HG03103 (cell line): ENCODE measurements at regions not wholly inside any gene's neighbourhood (a gene's known extent, or its start where the extent isn't known, plus 50 kb on each side); places are given as distances from the start of the nearest gene placed in this dataset.
"Not testable (repeated sequence)": the region's sequence is repeated elsewhere in the genome, so short reads cannot be mapped to it uniquely, and the experiment has no call there.

Experiments used
- ATAC-seq: cut with Tn5 transposase; IDR thresholded peaks from one replicate; pipeline ENCODE4 v1.9.1; 2021; ENCODE audit warnings: low read depth; ENCODE audit not compliant: unreplicated experiment

DNA sequence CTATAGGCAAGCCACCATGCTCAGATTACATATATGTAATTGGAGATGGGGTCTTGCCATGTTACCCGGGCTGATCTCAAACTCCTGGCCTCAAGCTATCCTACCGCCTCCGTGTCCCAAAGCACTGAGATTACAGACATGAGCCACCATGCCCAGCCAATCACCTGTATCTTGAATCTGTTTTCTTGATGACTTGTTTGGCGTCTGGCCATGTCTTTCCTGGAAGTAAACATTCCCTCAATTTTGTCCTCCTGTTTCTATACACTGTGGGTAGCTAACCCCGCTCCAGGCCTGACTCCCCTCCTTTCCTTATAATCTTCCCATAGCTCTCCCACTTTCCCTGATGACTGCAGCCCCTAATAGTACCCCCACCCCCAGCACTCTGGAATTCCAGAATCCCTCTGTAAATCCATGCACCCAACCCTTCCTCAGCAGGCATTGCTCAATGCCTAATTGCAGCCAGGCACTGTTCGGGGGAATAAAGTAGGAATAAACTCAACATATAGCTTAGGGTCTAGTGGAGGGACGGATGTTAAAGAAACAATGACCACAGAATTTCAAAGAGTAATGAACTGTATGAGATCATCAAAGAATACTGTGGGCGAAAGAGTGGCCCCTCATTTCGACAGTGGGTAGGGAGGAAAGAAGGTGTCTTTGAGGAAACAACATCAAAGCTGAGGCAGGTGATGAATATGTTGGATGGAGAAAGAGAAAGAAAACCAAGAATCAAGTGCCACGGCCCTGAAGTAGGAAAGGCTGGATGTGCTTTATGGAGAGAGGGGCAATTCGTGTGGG is 161.5 kb downstream of the ADSS2 start:
- no peak for ATAC-seq

DNA sequence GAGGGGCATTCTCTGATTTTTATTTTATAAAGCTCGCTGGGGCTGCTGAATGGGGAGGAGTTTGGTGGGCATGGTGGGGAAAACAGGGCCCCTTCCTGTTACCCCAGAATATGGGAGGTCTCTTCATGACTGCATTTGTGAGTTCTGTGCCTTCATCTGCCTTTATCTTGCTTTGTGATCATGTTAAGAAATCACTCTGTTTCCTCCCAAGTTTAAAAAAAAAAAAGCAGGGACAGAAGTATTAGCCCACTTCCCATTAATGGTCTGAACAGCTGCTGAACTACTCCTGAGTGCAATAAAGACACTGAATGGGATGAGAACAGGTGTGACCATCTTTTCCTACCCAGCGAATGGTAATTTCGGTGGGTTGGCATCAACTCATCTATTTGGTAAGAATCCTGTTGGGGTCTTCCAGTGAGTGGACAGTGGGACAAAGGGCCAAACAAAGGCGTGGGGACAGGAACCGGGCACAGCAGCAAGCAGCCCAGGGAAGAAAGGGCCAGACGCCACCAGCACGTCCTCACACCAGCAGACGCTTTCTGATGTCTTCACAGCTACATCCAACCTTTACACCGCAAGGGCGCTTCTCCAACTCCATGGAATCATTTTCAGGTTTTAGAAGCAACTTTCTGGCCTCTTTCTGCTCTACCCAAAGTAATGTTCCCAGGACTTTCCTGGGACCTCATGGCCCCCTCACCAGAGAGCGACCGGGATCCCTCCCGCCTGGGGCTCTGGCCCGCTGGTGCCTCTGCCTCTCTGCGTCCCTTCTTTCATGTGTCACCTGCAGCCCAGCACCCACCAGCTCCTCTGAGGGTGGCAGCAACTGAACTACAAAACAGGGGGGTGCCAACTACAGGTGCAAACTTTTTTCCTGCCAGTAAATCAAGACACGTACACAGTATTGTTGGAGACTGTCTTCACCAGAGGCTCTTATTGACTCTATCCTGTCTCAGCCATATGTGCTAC is 160.2 kb downstream of the ADSS2 start:
- no peak for ATAC-seq

DNA sequence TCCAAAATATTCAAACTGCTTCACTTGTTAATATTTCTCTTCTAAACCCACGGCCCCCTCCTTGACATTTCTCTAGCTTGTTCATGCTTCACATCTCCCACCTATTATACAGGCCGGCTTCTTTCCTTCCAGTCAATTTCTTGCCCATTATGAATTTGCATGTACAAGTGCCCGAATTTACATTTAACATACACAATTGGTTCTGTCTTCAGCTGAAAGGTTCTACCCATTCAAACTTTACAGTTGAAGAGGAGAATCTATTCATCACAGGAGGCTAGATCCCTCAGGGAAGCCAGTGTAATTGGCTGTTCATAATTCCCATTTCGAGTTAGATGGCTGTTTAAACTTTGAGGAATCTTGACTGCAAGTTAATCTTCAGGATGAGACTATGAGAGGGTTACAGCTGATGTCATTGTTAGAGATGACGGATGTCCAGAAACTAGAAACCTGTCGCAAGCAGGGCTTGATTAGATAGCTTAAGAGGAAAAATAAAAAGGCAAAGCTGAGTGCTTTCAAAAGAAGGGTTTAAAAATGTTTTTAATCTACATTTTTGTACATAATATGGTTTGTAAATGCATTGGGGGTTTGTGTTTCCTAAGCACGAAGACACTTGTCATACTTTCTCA is 157.0 kb downstream of the ADSS2 start:
- no peak for ATAC-seq

DNA sequence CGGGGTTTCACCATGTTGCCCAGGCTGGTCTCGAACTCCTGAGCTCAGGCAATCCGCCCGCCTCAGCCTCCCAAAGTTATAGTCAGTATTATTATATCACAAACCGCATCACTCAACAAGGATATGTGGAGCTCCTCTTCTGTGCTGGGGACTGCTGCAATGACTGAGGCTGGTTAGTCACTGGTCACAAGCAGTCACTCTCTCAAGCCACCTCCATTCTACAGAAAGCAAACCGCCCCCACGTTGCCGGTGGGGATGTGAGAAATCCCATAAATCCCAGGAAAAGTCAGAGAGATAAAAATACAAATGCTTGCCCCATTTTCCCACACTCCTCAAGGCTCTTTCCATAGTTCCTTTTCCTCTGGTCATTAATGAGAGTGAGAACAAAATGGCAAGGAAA is 155.7 kb downstream of the ADSS2 start:
- no peak for ATAC-seq

DNA sequence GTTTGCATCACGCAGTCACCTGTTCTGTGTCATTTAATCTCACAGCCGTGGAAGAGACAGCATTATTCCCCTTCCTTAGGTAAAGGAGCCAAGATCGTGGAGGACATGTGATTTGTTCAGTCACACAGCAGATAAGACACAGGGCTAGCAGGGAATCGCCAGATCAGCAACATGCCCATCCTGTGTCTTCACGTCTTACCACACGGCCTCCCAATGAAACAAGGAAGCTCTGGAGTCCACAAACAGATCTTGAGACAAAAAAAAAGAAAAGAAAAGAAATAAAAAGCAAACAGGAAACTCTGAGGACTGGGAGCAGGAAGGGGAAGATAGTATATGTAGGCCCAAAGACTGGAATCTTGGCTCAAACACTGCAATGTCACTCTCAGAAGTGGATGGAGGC is 155.3 kb downstream of the ADSS2 start:
- ATAC-seq = no peak

DNA sequence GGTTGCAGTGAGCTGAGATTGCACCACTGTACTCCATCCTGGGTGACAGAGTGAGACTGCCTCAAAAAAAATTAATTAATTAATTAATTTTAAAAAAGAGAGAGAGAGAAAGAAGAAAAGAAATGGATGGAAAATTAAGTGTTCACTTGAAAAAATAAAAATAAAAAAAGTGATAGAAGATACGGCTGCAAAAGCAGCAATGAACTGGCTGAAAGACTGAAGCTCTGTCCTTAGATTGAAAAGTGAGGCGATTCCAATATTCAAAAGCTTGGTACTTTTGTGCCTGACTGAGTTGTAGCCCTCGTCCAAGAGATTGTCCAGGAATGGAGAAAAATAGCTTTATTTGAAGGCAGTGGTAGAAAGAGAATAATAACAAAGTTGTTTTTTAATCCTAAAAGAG is 154.6 kb downstream of the ADSS2 start:
- ATAC-seq = no peak

DNA sequence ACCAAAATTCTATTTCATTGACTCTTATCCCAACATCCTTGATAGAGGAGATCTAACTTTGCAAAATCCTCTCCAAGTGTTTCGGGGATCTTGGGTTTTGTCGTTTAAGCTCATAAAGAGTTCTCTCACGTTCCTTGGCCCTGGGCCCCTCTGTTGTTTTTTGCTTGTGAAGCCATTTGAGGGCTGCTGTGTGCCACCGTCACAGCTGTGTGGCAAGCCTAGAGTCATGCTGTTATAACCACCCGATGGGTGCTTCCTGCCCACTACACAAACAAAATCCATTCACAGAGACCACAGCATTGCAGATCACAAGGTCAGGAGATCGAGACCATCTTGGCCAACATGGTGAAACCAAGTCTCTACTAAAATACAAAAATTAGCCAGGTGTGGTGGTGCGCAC is 154.1 kb downstream of the ADSS2 start:
- no peak for ATAC-seq

DNA sequence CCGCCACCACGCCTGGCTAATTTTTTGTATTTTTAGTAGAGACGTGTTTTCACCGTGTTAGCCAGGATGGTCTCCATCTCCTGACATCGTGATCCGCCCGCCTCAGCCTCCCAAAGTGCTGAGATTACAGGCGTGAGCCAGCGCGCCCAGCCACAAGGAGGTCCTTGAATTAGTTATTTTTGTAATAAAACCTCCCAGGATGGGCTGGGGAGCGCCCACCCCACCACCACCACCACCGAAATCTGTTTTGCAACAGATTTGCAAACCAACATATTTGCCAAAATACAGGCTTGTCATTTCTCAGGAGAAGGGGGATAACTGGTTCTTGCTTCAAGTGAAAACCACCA is 151.7 kb downstream of the ADSS2 start:
- ATAC-seq = not testable (repeated sequence)

DNA sequence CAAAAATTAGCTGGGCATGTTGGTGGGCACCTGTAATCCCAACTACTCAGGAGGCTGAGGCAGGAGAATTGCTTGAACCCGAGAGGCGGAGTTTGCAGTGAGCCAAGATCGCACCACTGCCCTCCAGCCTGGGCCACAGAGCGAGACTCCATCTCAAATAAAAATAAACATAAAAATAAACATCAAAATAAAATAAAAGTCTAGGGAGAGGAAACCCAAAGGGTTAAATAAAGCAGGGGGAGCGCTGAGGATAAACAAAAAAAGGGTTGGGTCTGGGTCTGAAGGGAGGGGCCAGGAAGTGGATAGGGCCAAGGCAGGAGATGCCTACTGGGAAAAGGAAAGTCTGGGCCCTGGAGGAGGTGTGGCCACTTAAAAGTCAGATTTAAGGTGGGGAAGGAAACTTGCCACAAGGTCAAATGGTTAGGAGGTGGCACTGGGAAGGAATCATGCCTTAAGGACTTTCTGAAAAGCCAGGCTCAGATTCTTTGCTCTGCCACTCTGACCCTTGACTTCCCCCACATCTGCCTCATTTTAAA is 150.0 kb downstream of the ADSS2 start:
- no peak for ATAC-seq

DNA sequence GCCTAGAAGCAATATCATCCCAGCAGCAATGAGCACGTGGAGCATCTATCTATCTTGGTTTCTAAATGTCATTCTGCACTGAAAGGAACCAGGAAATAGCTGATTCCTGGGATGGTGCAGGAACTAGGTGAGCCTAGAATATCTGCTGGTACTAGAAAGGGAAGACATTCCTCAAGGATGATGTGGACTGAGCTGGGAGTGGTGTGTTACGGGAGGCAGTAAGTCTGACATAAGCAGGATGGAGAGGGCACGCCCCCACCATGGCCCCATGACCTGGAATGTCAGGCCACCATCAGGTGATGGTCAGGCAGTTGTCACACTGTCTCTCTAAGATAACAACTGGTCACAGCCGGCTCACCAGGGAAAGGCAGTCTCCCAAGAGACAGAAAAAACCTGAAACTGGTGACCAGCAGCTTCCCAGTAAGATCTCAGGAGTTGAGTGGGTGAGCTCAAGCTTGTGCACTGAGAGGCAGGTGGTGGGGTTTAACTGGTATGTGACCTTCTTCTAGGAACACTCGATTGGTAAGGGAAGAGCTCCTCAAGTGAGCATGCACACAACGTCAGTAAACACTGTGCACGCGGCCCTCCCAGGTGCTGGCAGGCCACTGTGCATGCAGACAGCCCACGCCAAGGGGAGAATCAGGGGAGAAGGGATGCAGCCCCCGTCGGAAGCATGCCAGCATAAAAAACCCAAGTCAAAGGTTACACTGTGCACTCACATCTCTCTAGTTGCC is 148.7 kb downstream of the ADSS2 start:
- no peak for ATAC-seq

DNA sequence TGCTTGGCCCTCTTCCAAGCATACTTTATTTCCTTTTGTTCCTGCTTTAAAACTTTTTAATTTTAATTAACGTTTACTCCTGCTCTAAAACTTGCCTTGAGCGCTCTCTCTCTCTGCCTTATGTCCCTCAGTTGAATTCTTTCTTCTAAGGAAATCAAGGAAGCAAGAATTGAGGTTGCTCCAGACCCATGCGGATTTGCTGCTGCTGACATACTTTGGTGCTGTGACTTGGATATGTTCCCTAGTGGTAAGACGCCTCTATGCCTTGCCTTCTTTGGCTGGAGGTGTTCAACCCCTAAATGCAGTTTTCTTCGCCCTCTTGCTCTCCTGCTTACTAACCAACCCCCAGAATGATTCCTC is 148.1 kb downstream of the ADSS2 start:
- no peak for ATAC-seq

DNA sequence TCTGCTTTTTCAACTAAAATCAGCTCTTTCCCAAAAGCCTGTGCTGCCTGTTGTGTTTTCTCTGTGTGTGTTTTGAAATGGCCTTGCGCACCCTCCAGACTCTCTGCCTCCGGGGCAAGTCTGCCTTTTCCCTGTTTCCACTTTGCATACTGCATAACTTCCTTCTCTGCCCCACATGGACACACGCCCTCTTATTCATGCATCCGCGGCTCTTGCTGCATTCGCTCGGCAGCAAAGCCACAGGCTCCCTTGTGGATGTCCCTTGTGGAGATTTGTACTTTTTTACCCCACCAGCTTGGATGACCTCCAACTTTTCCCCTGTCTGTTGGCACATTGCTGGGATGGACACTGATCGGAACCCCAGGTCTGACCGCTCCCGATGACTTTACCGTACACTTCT is 147.6 kb downstream of the ADSS2 start:
- no peak for ATAC-seq

DNA sequence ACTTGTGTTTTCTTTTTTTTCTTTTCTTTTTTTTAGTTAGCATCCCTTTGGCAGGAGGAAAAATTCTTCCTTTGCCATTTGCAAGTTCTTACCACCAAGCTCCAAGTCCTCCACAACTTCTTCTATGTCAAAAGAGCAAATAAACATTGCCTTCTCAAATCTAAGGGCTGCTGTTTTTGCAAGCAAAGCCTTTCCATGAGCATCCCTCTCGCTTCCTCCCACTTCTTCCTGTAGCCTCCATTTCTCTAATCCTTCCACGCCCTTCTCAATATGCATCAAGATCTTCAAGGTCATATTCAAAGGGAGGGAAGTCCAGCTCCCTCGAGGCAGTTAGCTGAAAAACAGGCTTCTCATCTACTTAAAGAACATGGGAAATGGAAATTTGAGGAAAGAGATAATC is 147.1 kb downstream of the ADSS2 start:
- no peak for ATAC-seq

DNA sequence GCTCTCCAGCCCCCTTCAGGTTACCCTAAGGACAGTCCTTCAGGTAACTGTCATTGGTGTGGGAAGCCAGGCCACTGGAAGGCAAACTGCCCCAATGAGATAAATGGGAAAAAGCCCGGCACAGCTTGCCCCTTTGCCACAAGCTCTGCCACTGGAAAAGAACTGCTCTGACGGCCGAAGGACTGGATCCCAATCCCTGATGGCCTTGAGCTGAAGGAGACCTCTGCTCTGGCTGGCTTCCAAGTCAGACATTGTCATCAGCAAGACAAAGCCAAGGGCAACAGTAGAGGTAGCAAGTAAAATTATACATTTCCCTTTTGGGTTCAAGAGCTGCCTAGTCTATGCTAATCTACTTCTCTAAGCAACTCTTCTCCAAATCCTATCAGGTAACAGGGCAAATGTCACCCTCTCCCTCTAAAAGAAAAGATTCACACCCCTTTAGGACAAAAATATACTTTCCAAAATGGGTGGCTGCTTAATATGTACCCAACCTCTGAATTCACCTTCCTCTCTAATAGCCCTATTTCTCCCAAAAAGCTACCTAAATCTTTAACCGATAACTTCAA is 145.8 kb downstream of the ADSS2 start:
- ATAC-seq = no peak

DNA sequence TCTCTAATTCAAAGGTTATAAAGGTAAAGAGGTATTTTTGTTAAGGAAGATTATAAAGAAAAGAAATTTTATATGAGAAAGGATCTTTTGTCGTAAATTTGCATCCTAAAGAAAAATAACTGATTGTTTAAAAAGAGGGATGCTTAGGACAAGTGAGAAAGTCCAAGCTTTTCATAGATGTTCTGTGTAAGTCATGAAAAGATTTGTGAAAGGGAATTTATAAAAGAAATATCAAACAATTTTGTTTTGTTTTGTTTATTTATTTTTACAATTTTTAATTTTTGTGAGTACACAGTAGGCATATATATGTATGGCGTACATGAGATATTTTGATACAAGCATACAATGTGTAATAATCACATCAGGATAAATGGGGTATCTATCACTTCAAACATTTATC is 145.2 kb downstream of the ADSS2 start:
- ATAC-seq = no peak

DNA sequence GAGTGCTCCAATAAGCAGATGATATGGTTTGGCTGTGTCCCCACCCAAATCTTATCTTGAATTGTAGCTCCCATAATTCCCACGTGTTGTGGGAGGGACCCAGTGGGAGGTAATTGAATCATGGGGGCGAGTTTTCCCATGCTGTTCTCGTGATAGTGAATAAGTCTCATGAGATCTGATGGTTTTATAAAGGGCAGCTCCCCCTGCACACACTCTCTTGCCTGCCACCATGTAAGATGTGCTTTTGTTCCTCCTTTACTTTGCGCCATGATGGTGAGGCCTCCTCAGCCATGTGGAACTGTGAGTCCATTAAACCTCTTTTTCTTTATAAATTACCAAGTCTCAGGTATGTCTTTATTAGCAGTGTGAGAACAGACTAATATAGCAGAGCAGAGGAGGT is 142.5 kb downstream of the ADSS2 start:
- not testable (repeated sequence) for ATAC-seq

DNA sequence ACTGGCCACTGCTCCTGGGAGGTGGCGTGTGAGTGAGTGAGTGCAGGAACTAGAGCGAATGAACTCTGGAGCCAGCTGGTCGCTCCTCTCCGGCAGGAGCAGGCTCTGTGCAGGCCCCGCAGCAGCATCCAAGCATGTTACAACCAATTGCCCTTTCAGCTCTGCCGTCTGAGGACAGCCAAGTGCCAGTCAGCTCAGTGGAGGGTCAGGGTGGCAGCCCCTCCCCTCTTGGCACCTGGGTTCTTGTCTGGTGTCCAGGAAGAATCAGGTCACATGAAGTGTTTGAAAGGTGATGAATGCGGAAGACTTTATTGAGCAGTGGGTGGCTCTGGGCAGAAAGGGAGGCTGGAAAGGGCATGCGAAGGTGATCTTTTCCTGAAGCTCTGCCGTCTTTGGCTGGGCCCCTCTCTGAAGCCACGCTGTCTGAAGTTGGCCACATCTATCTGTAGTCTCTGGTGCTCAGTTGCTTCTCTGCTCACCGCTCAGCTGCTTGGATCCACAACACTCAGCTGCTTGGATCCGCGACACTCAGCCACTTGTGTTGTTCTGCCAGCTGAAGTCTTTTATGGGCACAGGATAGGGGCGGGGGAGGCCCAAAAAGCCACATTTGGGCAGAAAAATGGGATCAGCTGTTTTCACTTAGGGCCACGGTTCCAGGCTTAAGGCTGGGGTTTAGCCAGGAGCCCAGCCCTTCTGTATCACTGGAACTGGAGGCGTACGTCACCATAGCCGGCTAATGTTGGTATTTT is 139.8 kb downstream of the ADSS2 start:
- ATAC-seq = no peak

DNA sequence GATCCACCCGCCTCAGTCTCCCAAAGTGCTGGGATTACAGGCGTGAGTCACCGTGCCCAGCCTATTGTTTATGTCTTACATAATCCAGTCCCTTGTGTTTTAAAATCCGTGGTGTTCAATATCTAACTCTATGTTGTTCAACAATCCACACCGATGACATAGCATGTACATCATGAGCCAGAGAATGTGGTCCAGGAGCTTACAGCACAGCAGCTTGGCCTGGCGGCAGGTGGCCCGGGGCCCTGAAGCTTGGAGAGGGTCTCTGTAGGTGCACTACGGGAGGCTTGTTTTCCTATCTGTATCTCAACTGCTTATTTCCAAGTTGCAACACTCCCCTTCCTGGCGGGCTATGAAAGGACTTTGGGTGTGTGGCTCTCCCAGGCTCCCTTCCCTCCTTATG is 138.4 kb downstream of the ADSS2 start:
- ATAC-seq = no peak

DNA sequence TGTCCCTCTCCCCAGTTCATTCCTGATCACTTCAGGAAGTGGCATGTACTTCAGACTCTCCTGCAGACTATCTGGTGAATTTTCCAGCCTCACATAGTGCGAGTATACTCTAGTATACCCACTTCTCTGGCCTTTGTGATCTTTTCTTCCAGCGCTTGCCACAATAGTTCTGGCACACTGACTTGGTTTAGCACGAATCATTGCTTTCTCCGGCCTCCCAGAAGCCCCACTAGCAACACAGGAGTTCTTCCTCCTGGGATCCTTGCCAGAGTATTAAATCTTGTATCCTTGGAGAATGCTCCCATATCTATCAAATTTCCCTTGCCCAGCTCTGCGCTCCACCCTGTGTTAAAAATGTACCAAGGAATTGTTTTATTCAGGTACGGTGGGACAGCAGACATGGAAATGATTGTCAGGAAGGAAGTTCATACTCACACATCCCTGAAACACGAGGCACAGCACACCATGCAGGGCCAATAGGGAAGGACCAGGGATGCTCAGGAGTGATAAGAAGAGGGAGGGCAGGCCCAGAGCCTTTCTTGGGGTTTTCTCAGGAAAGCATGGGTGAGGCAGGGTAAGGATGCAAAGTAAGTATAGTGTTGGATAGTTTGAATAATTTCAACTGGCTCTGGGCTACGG is 136.7 kb downstream of the ADSS2 start:
- ATAC-seq = no peak
